Stimulated activated CD4-positive, alpha-beta T cell treated with anti-CD3 and anti-CD28 coated beads, Interleukin-2, amount 100 ng/mL, for 24 hours (primary cell): ENCODE measurements at regions not wholly inside any gene's neighbourhood (a gene's known extent, or its start where the extent isn't known, plus 50 kb on each side); places are given as distances from the start of the nearest gene placed in this dataset.
"Not testable (repeated sequence)": the region's sequence is repeated elsewhere in the genome, so short reads cannot be mapped to it uniquely, and the experiment has no call there.

Experiments
- DNase-seq, 2 donors: peaks; one replicate each; pipeline ENCODE4 v3.0.0-alpha.2; 2020

DNA sequence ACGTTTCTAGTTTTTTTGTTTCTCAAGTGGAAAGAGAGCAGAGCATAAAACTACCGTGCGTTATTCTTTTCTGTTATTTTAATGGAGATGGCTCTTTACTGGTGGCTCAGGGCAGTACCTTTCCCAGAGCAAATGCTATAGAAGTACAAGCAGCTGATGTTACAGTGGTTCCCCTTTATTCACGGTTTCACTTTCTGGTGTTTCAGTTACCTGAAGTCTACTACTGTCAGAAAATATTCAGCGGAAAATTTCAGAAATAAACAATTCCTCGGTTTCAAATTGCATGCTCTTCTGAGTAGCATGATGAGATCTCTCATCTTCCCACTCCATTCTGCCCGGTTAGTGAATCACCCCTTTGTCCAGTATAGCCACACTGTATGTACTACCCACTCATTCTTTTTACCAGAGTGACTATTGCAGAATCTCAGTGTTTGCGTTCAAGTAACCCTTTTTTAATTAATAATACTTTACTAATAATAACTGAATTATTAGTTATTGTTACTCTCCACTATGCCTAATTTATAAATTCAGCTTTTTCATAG, 597.5 kb upstream of the ROBO2 start:
- no peak for DNase-seq

GRCh38 chr3:76456322-76456721, 583.6 kb upstream of the ROBO2 start:
- DNase-seq, result no peak

- DNase-seq, result no peak
These were observed 576.4 kb upstream of the ROBO2 start for GRCh38 chr3:76463501-76463900.

DNA sequence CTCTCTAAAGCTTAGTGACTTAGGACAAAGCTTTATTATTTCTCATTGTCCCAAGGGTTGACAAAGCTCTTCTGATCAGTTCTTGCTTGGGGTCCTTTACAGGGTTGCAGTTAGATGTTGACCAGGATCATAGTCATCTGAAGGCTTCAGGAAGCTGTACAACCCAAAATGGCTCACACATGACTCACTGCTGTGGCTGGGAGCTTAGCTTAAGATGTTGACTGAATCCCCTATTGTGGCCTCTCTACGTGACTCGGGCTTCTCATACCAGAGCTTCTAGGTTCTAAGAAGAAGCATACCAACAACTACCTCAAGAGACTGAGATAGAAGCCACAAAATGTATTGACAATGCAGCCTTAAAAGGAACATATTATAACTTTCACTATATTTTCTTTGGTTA, 569.6 kb upstream of the ROBO2 start:
- DNase-seq, result no peak

DNA sequence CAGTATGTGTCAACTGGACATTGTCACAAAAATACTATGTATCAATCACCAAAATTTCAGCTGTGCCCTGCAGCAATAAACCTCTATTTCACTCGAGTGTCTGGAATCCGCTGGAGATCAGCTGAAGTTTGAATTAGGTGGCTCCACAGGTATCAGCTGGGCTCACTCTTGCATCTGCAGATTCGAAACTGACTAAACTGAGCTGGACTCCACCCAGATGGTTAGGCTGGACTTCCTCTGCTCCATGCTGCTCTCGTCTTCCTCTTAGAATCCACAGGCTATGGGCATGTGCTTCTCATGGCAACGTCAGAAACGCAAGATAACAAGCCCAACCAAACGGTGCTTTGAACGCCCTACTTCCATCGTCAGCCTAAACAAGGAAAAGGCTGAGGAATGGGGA, 565.3 kb upstream of the ROBO2 start:
- no peak for DNase-seq

DNA sequence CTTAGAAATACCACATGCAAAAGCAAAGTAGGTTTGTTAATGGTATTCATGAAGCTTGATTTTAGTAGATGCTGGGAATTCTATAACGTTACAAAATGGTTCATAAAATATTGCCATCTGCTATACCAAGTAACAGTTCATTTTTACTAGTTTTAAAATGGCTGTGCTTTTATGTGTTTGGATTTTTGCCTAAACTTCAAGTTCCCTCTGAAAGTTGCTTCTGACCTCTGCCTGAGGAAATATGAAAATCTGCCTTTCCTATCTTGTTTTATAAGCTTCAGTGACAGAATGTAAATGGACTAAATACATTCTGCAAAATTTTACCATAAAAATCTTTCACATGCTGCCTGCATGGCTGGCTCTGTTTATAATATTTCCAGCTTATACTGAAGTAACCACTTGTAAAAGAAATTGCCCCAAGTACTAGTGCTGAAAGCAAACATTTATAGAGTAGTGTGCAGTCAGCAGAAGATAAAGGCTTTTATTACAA, 560.7 kb upstream of the ROBO2 start:
- no peak for DNase-seq

- no peak for DNase-seq
These were observed 557.4 kb upstream of the ROBO2 start for GRCh38 chr3:76482510-76482909.

- DNase-seq, result no peak
These were observed 552.5 kb upstream of the ROBO2 start for GRCh38 chr3:76487446-76487845.

- DNase-seq, result no peak
These were observed 549.8 kb upstream of the ROBO2 start for GRCh38 chr3:76490064-76490463.

GRCh38 chr3:76495216-76495615, 544.7 kb upstream of the ROBO2 start:
- no peak for DNase-seq

GRCh38 chr3:76497636-76498035, 542.3 kb upstream of the ROBO2 start:
- no peak for DNase-seq

DNA sequence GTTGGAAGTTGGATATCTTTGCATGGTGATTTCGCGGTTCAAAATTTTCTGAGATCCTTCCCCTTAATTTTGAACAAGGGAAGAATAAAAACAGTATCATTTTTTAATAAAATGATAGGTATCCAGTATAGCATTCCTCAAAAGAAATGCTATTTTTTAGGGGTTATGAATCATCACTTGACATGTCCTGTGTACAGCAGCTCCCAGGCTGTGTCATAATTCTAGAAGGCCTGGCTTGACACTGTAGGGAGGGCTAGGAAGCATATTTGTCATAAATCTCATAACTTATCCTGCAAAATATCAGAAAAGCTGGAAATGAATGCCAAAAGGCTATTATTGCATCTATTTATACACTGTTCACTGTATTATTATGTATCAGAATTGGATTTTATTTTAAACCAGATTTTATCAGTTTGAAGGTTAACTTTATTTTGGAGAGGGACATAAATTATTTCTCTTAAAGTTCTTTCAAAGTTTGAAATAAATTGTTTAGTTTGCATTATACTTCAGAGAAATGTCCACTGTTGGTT, 539.1 kb upstream of the ROBO2 start:
- DNase-seq, result no peak

DNA sequence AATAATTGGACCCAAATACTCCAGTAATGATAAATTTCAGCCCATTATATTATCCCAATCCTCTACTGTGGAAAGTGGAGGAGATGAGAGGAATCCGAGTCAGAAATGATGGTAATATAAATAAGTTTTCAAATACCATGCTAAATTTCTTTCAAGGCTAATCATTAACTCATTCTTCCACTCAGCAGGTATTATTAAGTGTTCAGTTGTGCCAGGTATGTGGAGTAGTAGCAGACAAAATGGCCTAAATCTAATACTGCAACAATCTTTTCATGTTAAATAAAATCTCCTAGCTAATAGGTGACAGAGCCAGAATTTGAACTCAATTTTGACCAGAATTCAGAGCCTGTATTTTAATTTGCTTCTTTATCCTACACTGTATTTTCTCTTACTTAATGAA, 538.6 kb upstream of the ROBO2 start:
- no peak for DNase-seq

GRCh38 chr3:76502076-76502475, 537.8 kb upstream of the ROBO2 start:
- DNase-seq, result no peak

- DNase-seq, result no peak
These were observed 534.6 kb upstream of the ROBO2 start for GRCh38 chr3:76505202-76505845.

- DNase-seq, result no peak
These were observed 530.6 kb upstream of the ROBO2 start for GRCh38 chr3:76509179-76509830.

DNA sequence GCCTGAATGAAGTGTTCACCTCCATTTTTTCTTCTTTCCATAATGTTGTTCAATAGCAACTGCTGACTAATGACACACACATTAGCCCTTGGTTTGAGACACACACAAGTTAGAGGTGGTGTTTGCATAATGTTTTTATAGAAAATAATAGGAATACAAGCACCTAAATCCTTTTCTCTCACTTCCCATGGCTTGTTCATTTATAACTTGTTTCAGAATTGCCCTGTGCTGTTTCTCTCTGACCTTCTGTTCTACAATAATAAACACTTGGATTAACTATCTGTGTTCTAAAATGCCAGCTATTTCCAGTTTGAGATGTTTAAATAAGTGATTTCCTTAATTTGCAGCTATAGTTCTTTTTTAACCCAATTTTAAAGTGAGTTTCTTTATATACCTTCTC, 525.1 kb upstream of the ROBO2 start:
- DNase-seq, result no peak

DNA sequence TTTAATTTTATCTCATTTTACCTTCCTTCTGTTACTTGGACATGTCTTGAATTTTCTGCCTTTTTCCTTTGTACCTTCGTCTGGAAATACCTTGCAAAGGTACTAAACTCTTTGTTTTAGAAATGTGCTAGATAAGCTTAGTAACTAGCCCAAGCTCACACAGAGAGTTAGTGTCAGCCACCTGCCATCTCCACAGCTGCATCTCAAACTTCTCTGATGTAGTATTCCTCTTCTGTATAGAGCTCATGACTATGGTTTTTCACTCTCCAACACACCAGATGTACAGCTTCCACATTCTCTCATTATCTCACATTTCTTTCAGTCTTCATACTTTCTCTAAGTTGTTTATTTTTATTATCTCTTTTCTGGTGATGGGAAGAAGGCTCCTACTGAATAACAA, 516.6 kb upstream of the ROBO2 start:
- no peak for DNase-seq

DNA sequence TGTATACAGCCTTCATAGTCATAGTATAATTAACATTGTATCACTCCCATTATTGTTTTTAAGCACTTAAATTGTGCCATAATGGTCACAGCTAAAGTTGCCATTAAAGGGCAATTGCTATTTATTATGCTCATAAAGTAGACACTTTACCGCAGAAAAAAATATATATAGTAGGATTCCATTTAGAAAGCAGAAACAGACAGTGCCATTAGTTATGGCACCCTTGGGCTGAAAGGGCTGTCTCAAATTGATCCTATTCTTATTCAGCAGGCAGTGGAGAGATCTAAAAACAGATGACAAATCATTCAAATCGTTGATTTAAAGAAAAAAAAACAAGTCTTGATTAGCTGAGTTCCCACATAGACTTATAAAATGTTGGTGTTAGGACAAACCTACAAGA, 514.2 kb upstream of the ROBO2 start:
- DNase-seq, result no peak

DNA sequence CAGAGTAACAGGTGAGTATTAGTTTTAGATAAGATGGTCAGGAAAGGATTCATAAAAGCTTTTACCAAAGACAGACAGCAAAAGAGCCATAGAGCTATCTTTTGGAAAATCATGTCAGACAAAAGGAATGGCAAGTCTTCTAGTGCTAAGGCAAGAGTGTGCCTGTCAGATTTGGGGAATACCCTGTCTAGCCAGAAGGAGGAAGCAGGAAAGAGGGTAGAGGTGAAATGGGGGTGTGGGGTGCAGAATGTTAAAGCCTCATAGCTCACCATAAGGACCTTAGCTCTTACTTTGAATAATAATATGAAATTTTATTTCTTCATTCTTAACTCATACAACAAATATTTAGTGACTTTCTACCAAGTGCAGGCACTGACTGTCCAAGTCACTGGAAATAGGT, 512.1 kb upstream of the ROBO2 start:
- DNase-seq, result no peak

- no peak for DNase-seq
These were observed 507.6 kb upstream of the ROBO2 start for GRCh38 chr3:76532158-76532822.

- not testable (repeated sequence) for DNase-seq
These were observed 506.2 kb upstream of the ROBO2 start for GRCh38 chr3:76533710-76534109.

GRCh38 chr3:76537857-76538256, 502.0 kb upstream of the ROBO2 start:
- DNase-seq, result not testable (repeated sequence)

DNA sequence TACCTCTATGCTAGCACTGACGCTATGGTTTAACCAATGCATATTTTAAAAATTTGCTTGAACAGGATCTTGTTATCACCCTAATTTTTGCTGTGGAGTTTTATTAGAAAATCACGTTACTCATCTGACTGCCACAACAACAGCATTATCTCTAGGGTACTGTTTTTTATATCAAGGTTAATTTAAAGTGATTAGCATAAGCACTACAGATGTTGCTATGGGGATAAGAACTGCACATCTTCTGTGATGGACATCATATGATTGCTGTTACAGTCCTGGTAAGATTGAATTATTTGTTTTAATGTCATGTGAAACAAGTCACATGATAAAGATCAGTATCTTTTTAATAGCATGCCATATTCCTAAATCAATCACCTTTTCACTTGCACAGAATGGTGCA, 492.2 kb upstream of the ROBO2 start:
- DNase-seq, result no peak
